HFFc6 (cell line): ENCODE measurements at regions not wholly inside any gene's neighbourhood (a gene's known extent, or its start where the extent isn't known, plus 50 kb on each side); places are given as distances from the start of the nearest gene placed in this dataset.

Experiments
- DNase-seq: peaks from one replicate; pipeline ENCODE4 v3.0.0-alpha.2; 2018
- H3K27ac Mint-ChIP-seq: 2 replicates; pipeline ENCODE4 v1.8.0; 2020; ENCODE audit warnings: mild to moderate bottlenecking, mixed read lengths
- H3K27me3 Mint-ChIP-seq: 2 replicates; pipeline ENCODE4 v1.8.0; 2021; ENCODE audit warnings: mild to moderate bottlenecking, moderate library complexity, mixed read lengths; ENCODE audit not compliant: insufficient read depth
- H3K36me3 Mint-ChIP-seq: 2 replicates; pipeline ENCODE4 v1.8.0; 2021; ENCODE audit warnings: low read depth, mixed read lengths
- H3K4me1 Mint-ChIP-seq: 2 replicates; pipeline ENCODE4 v1.8.0; 2020; ENCODE audit warnings: low read depth, mixed read lengths
- H3K4me3 Mint-ChIP-seq: 2 replicates; pipeline ENCODE4 v1.8.0; 2020; ENCODE audit warnings: mild to moderate bottlenecking, moderate library complexity, mixed read lengths
- H3K9me3 Mint-ChIP-seq: 2 replicates; pipeline ENCODE4 v1.8.0; 2020; ENCODE audit warnings: mild to moderate bottlenecking, mixed read lengths
- CTCF ChIP-seq: fragments of 200-600 bp; sonication (generic); IDR thresholded peaks from 2 replicates; pipeline ENCODE4 v1.5.0; 2021; ENCODE audit warnings: antibody characterized with exemption, mild to moderate bottlenecking

- H3K27ac Mint-ChIP-seq, result no peak overlapping the region
- DNase-seq, result no peak
- no peaks in the 10 kb centered on the region for H3K9me3 Mint-ChIP-seq
- no peaks in the 10 kb centered on the region for H3K36me3 Mint-ChIP-seq
- no peaks in the 10 kb centered on the region for H3K4me1 Mint-ChIP-seq
- TF ChIP-seq CTCF, result no peak
- H3K4me3 Mint-ChIP-seq, result no peak overlapping the region
- peaks cover 15% of the 10 kb centered on the region for H3K27me3 Mint-ChIP-seq
Measured at GRCh38 chr11:122334546-122335339, 218.7 kb upstream of the BLID start.

- H3K9me3 Mint-ChIP-seq, result no peaks in the 10 kb centered on the region
- no peak overlapping the region for H3K27ac Mint-ChIP-seq
- no peak for DNase-seq
- no peaks in the 10 kb centered on the region for H3K36me3 Mint-ChIP-seq
- no peak overlapping the region for H3K4me3 Mint-ChIP-seq
- H3K27me3 Mint-ChIP-seq, result peaks cover 15% of the 10 kb centered on the region
- no peak for TF ChIP-seq CTCF
- H3K4me1 Mint-ChIP-seq, result no peaks in the 10 kb centered on the region
Measured at GRCh38 chr11:122333467-122333866, 217.5 kb upstream of the BLID start.

- no peak overlapping the region for H3K4me3 Mint-ChIP-seq
- H3K9me3 Mint-ChIP-seq, result no peaks in the 10 kb centered on the region
- DNase-seq, result no peak
- H3K27me3 Mint-ChIP-seq, result peaks cover 11% of the 10 kb centered on the region
- H3K27ac Mint-ChIP-seq, result no peak overlapping the region
- H3K4me1 Mint-ChIP-seq, result no peaks in the 10 kb centered on the region
- no peak for TF ChIP-seq CTCF
- H3K36me3 Mint-ChIP-seq, result no peaks in the 10 kb centered on the region
Measured at GRCh38 chr11:122331079-122331478, 215.1 kb upstream of the BLID start.

GRCh38 chr11:122330279-122330965, 214.4 kb upstream of the BLID start:
- DNase-seq, result no peak
- H3K27ac Mint-ChIP-seq, result no peak overlapping the region
- no peaks in the 10 kb centered on the region for H3K36me3 Mint-ChIP-seq
- H3K9me3 Mint-ChIP-seq, result no peaks in the 10 kb centered on the region
- TF ChIP-seq CTCF, result no peak
- H3K4me1 Mint-ChIP-seq, result no peaks in the 10 kb centered on the region
- peaks cover 11% of the 10 kb centered on the region for H3K27me3 Mint-ChIP-seq
- no peak overlapping the region for H3K4me3 Mint-ChIP-seq

- H3K4me3 Mint-ChIP-seq, result no peak overlapping the region
- H3K36me3 Mint-ChIP-seq, result no peaks in the 10 kb centered on the region
- no peaks in the 10 kb centered on the region for H3K9me3 Mint-ChIP-seq
- no peak overlapping the region for H3K27ac Mint-ChIP-seq
- H3K27me3 Mint-ChIP-seq, result peaks cover 2% of the 10 kb centered on the region
- DNase-seq, result no peak
- TF ChIP-seq CTCF, result no peak
- H3K4me1 Mint-ChIP-seq, result no peaks in the 10 kb centered on the region
Measured at GRCh38 chr11:122327528-122327927, 211.5 kb upstream of the BLID start.
